SK-N-SH treated with all-trans-retinoic acid at 6 μM for 48 hours (cell line): ENCODE measurements at regions not wholly inside any gene's neighbourhood (a gene's known extent, or its start where the extent isn't known, plus 50 kb on each side); places are given as distances from the start of the nearest gene placed in this dataset.

Experiments used
- ARNTL ChIP-seq: fragments of 450-650 bp; formaldehyde crosslinking; IDR thresholded peaks from 2 replicates; pipeline ENCODE4 v1.5.0; 2020; ENCODE audit warnings: low read depth, mild to moderate bottlenecking, moderate library complexity, borderline replicate concordance
- CREB5 ChIP-seq: fragments of 250-450 bp; sonication (Bioruptor Pico); IDR thresholded peaks from 2 replicates; pipeline ENCODE4 v1.5.1; 2020; ENCODE audit warnings: low read depth, mild to moderate bottlenecking, moderate library complexity
- CSDC2 ChIP-seq: fragments of 250-450 bp; sonication (Bioruptor Pico); IDR thresholded peaks from 2 replicates; pipeline ENCODE4 v1.5.0; 2020; ENCODE audit warnings: mild to moderate bottlenecking, moderate library complexity
- PPARA ChIP-seq: fragments of 250-450 bp; sonication (Bioruptor Pico); IDR thresholded peaks from 2 replicates; pipeline ENCODE4 v1.5.0; 2020; ENCODE audit warnings: mild to moderate bottlenecking, borderline replicate concordance
- SNAI2 ChIP-seq: fragments of 250-450 bp; sonication (Bioruptor Pico); IDR thresholded peaks from 2 replicates; pipeline ENCODE4 v1.5.0; 2020; ENCODE audit warnings: mild to moderate bottlenecking, moderate library complexity
- TOX ChIP-seq: fragments of 250-450 bp; sonication (Bioruptor Pico); IDR thresholded peaks from 2 replicates; pipeline ENCODE4 v1.8.0; 2021; ENCODE audit warnings: mild to moderate bottlenecking, moderate library complexity, borderline replicate concordance
- ZFP3 ChIP-seq: fragments of 250-450 bp; sonication (Bioruptor Pico); IDR thresholded peaks from 2 replicates; pipeline ENCODE4 v1.5.0; 2020; ENCODE audit warnings: mild to moderate bottlenecking, moderate library complexity
- ZNF70 ChIP-seq: fragments of 450-650 bp; formaldehyde crosslinking; IDR thresholded peaks from 2 replicates; pipeline ENCODE4 v1.5.0; 2020; ENCODE audit warnings: mild to moderate bottlenecking, moderate library complexity
- TF ChIP-seq, protein P1 (sequence below): fragments of 250-450 bp; sonication (Bioruptor Pico); IDR thresholded peaks from 2 replicates; pipeline ENCODE4 v1.8.0; 2020; ENCODE audit warnings: mild to moderate bottlenecking, moderate library complexity, borderline replicate concordance

- TF ChIP-seq TOX (CRISPR knock-in tag) (no peak), CSDC2 (CRISPR knock-in tag) (no peak), ZNF70 (no peak), PPARA (CRISPR knock-in tag) (no peak), ARNTL (CRISPR knock-in tag) (no peak), ZFP3 (CRISPR knock-in tag) (no peak), CREB5 (CRISPR knock-in tag) (no peak), SNAI2 (CRISPR knock-in tag) (no peak)
- TF ChIP-seq, protein P1, sequence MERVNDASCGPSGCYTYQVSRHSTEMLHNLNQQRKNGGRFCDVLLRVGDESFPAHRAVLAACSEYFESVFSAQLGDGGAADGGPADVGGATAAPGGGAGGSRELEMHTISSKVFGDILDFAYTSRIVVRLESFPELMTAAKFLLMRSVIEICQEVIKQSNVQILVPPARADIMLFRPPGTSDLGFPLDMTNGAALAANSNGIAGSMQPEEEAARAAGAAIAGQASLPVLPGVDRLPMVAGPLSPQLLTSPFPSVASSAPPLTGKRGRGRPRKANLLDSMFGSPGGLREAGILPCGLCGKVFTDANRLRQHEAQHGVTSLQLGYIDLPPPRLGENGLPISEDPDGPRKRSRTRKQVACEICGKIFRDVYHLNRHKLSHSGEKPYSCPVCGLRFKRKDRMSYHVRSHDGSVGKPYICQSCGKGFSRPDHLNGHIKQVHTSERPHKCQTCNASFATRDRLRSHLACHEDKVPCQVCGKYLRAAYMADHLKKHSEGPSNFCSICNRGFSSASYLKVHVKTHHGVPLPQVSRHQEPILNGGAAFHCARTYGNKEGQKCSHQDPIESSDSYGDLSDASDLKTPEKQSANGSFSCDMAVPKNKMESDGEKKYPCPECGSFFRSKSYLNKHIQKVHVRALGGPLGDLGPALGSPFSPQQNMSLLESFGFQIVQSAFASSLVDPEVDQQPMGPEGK (CRISPR knock-in tag): no peak
Observed at GRCh38 chr5:82489683-82490082, 211.5 kb upstream of the RPS23 start.
